ENCODE measurements at regions not wholly inside any gene's neighbourhood (a gene's known extent, or its start where the extent isn't known, plus 50 kb on each side); places are given as distances from the start of the nearest gene placed in this dataset.

- Histone ChIP-seq H3K4me3 (no peak overlapping the region), H4K20me1 (replicated peaks; ENCODE audit: insufficient read depth) (no peaks in the 10 kb centered on the region), H3K79me2 (replicated peaks; ENCODE audit: insufficient read depth) (no peaks in the 10 kb centered on the region), H3F3A (replicated peaks; ENCODE audit: low read depth) (no peaks in the 10 kb centered on the region), H3K27me3 (ENCODE audit: insufficient read depth) (no peaks in the 10 kb centered on the region), H3K27ac (ENCODE audit: low read depth) (no peak overlapping the region), H2AFZ (no peak overlapping the region), H3K4me2 (peak overlapping the region; percentile 45; the same call in 1 of the 2 replicates), H3K9me2 (ENCODE audit: insufficient read depth) (no peaks in the 10 kb centered on the region), H3K36me3 (ENCODE audit: insufficient read depth) (no peaks in the 10 kb centered on the region), H3K4me1 (ENCODE audit: insufficient read depth) (peaks cover 27% of the 10 kb centered on the region)
- peak; percentile 75 for ATAC-seq
- no peak for TF ChIP-seq STAT1 (IDR thresholded peaks at IDR 0.05; ENCODE audit: unreplicated experiment)
- no peak for TF ChIP-seq ETS1 (IDR thresholded peaks at IDR 0.05)
- no peak for TF ChIP-seq POLR2AphosphoS5 (IDR thresholded peaks at IDR 0.05; ENCODE audit: low read depth)
- no peak for TF ChIP-seq NANOG (IDR thresholded peaks at IDR 0.05; ENCODE audit: borderline replicate concordance)
- TF ChIP-seq JUNB (IDR thresholded peaks at IDR 0.05; ENCODE audit: unreplicated experiment), result no peak
- no peak for TF ChIP-seq EZH2 (IDR thresholded peaks at IDR 0.05; ENCODE audit: low read depth, unreplicated experiment)
- TF ChIP-seq ZNF114 (CRISPR knock-in tag; IDR thresholded peaks at IDR 0.05), result no peak
- TF ChIP-seq CTCF (conservative IDR thresholded peaks at IDR 0.05; ENCODE audit: low read depth in 2 of 2), result no peak
- no peak for TF ChIP-seq ZNF331 (CRISPR knock-in tag; IDR thresholded peaks at IDR 0.05; ENCODE audit: low read depth)
- TF ChIP-seq ZNF462 (CRISPR knock-in tag; IDR thresholded peaks at IDR 0.05), result no peak
- TF ChIP-seq REST (IDR thresholded peaks at IDR 0.05; ENCODE audit: unreplicated experiment), result no peak
- no peak for TF ChIP-seq EZH2phosphoT487 (IDR thresholded peaks at IDR 0.05; ENCODE audit: unreplicated experiment)
- no peak for TF ChIP-seq CREB1 (CRISPR knock-in tag; IDR thresholded peaks at IDR 0.05; ENCODE audit: low read depth)
- Mint-ChIP-seq H3K27ac (peak overlapping the region; percentile 84; the same call in 1 of the 2 replicates), H3K9me3 (0 out of 3 replicates have a peak, but pooled peaks cover 8% of the 10 kb centered on the region), H3K4me3 (no peak overlapping the region), H3K4me1 (peaks cover 37% of the 10 kb centered on the region), H3K27me3 (ENCODE audit: insufficient read depth, low read depth, poor library complexity) (no peaks in the 10 kb centered on the region), H3K36me3 (ENCODE audit: low read depth) (peaks cover 10% of the 10 kb centered on the region; the same call in 1 of the 3 replicates)
- peak; percentile 11 for DNase-seq (ENCODE audit: low spot score)
These were observed 154.6 kb downstream of the EVA1A start for GRCh38 chr2:75406131-75406581.

Data from GM23338 (cell line).